ENCODE measurements at regions not wholly inside any gene's neighbourhood (a gene's known extent, or its start where the extent isn't known, plus 50 kb on each side); places are given as distances from the start of the nearest gene placed in this dataset.

DNA sequence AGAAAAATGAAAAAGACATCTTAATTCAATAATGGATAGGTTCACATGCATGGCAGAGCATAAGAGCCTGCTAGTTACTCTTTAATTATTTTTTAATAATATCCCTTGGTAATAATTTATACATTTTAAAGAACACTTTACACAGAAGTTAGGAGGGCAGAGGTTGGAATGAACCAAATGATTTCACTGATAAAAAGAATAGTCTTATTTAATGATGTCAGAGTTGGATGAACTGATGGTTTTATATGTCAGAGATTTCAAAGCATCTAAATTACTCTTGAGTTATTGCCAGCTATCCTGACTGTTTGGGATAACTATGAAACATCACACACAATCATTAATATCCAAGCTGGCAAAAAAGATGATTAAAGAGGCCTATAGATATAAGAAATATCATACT is 244.8 kb downstream of the CSNK1G3 start:
- Histone ChIP-seq H3K4me3 (ENCODE audit: low read depth, low read length) (no peak overlapping the region), H3K36me3 (ENCODE audit: control insufficient read depth in 2 of 2, insufficient read depth in 1 of 2, low read length in 2 of 2) (no peaks in the 10 kb centered on the region), H3K27ac (ENCODE audit: extremely low read depth, low read depth, low read length) (no peak overlapping the region), H3K4me1 (ENCODE audit: control insufficient read depth, insufficient read depth, low read length) (no peaks in the 10 kb centered on the region; the same call in 1 of the 2 replicates), H3K9me3 (ENCODE audit: control insufficient read depth, insufficient read depth, low read depth, low read length) (no peaks in the 10 kb centered on the region)
- ChIA-PET CTCF (interaction anchor here (0.5 to 0.7 kb wide), 2 partner anchors 9 to 1060 kb away, joined by 3 read pairs; no protein-coding TSS in a partner anchor), POLR2A (no interaction called here)
- TF ChIP-seq GFI1B (tag by site-specific recombination; IDR thresholded peaks at IDR 0.05): no peak
- TF ChIP-seq ZNF843 (tag by site-specific recombination; IDR thresholded peaks at IDR 0.05): no peak
- TF ChIP-seq OVOL3 (tag by site-specific recombination; IDR thresholded peaks at IDR 0.05): no peak
- TF ChIP-seq ZNF169 (tag by site-specific recombination; IDR thresholded peaks at IDR 0.05): no peak
- TF ChIP-seq ZNF132 (tag by site-specific recombination; IDR thresholded peaks at IDR 0.05; ENCODE audit: borderline replicate concordance): no peak
- no peak for TF ChIP-seq ZNF324 (tag by site-specific recombination; IDR thresholded peaks at IDR 0.05)
- TF ChIP-seq ZNF266 (tag by site-specific recombination; IDR thresholded peaks at IDR 0.05; ENCODE audit: low read depth): no peak
- TF ChIP-seq, protein P1, sequence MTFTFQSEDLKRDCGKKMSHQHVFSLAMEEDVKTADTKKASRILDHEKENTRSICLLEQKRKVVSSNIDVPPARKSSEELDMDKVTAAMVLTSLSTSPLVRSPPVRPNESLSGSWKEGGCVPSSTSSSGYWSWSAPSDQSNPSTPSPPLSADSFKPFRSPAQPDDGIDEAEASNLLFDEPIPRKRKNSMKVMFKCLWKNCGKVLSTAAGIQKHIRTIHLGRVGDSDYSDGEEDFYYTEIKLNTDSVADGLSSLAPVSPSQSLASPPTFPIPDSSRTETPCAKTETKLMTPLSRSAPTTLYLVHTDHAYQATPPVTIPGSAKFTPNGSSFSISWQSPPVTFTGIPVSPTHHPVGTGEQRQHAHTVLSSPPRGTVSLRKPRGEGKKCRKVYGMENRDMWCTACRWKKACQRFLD (tag by site-specific recombination; IDR thresholded peaks at IDR 0.05): no peak
- TF ChIP-seq, protein P2, sequence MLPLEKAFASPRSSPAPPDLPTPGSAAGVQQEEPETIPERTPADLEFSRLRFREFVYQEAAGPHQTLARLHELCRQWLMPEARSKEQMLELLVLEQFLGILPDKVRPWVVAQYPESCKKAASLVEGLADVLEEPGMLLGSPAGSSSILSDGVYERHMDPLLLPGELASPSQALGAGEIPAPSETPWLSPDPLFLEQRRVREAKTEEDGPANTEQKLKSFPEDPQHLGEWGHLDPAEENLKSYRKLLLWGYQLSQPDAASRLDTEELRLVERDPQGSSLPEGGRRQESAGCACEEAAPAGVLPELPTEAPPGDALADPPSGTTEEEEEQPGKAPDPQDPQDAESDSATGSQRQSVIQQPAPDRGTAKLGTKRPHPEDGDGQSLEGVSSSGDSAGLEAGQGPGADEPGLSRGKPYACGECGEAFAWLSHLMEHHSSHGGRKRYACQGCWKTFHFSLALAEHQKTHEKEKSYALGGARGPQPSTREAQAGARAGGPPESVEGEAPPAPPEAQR (tag by site-specific recombination; IDR thresholded peaks at IDR 0.05): no peak
- TF ChIP-seq, protein P3, sequence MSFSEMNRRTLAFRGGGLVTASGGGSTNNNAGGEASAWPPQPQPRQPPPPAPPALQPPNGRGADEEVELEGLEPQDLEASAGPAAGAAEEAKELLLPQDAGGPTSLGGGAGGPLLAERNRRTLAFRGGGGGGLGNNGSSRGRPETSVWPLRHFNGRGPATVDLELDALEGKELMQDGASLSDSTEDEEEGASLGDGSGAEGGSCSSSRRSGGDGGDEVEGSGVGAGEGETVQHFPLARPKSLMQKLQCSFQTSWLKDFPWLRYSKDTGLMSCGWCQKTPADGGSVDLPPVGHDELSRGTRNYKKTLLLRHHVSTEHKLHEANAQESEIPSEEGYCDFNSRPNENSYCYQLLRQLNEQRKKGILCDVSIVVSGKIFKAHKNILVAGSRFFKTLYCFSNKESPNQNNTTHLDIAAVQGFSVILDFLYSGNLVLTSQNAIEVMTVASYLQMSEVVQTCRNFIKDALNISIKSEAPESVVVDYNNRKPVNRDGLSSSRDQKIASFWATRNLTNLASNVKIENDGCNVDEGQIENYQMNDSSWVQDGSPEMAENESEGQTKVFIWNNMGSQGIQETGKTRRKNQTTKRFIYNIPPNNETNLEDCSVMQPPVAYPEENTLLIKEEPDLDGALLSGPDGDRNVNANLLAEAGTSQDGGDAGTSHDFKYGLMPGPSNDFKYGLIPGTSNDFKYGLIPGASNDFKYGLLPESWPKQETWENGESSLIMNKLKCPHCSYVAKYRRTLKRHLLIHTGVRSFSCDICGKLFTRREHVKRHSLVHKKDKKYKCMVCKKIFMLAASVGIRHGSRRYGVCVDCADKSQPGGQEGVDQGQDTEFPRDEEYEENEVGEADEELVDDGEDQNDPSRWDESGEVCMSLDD (tag by site-specific recombination; IDR thresholded peaks at IDR 0.05): no peak
- no peak for TF ChIP-seq ZNF335 (tag by site-specific recombination; conservative IDR thresholded peaks at IDR 0.05)
- TF ChIP-seq, protein P4, sequence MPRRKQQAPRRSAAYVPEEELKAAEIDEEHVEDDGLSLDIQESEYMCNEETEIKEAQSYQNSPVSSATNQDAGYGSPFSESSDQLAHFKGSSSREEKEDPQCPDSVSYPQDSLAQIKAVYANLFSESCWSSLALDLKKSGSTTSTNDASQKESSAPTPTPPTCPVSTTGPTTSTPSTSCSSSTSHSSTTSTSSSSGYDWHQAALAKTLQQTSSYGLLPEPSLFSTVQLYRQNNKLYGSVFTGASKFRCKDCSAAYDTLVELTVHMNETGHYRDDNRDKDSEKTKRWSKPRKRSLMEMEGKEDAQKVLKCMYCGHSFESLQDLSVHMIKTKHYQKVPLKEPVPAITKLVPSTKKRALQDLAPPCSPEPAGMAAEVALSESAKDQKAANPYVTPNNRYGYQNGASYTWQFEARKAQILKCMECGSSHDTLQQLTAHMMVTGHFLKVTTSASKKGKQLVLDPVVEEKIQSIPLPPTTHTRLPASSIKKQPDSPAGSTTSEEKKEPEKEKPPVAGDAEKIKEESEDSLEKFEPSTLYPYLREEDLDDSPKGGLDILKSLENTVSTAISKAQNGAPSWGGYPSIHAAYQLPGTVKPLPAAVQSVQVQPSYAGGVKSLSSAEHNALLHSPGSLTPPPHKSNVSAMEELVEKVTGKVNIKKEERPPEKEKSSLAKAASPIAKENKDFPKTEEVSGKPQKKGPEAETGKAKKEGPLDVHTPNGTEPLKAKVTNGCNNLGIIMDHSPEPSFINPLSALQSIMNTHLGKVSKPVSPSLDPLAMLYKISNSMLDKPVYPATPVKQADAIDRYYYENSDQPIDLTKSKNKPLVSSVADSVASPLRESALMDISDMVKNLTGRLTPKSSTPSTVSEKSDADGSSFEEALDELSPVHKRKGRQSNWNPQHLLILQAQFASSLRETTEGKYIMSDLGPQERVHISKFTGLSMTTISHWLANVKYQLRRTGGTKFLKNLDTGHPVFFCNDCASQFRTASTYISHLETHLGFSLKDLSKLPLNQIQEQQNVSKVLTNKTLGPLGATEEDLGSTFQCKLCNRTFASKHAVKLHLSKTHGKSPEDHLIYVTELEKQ (tag by site-specific recombination; IDR thresholded peaks at IDR 0.05; ENCODE audit: borderline replicate concordance): no peak
- TF ChIP-seq ZNF621 (tag by site-specific recombination; IDR thresholded peaks at IDR 0.05): no peak
- no peak for TF ChIP-seq ZNF530 (tag by site-specific recombination; IDR thresholded peaks at IDR 0.05; ENCODE audit: low read depth)
- no peak for TF ChIP-seq OSR2 (tag by site-specific recombination; IDR thresholded peaks at IDR 0.05)
- TF ChIP-seq ZNF768 (tag by site-specific recombination; IDR thresholded peaks at IDR 0.05): no peak
- TF ChIP-seq, protein P5, sequence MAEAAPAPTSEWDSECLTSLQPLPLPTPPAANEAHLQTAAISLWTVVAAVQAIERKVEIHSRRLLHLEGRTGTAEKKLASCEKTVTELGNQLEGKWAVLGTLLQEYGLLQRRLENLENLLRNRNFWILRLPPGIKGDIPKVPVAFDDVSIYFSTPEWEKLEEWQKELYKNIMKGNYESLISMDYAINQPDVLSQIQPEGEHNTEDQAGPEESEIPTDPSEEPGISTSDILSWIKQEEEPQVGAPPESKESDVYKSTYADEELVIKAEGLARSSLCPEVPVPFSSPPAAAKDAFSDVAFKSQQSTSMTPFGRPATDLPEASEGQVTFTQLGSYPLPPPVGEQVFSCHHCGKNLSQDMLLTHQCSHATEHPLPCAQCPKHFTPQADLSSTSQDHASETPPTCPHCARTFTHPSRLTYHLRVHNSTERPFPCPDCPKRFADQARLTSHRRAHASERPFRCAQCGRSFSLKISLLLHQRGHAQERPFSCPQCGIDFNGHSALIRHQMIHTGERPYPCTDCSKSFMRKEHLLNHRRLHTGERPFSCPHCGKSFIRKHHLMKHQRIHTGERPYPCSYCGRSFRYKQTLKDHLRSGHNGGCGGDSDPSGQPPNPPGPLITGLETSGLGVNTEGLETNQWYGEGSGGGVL (tag by site-specific recombination; IDR thresholded peaks at IDR 0.05): no peak
- TF ChIP-seq, protein P6, sequence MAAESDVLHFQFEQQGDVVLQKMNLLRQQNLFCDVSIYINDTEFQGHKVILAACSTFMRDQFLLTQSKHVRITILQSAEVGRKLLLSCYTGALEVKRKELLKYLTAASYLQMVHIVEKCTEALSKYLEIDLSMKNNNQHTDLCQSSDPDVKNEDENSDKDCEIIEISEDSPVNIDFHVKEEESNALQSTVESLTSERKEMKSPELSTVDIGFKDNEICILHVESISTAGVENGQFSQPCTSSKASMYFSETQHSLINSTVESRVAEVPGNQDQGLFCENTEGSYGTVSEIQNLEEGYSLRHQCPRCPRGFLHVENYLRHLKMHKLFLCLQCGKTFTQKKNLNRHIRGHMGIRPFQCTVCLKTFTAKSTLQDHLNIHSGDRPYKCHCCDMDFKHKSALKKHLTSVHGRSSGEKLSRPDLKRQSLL (tag by site-specific recombination; IDR thresholded peaks at IDR 0.05): no peak
- no peak for TF ChIP-seq ZNF248 (tag by site-specific recombination; IDR thresholded peaks at IDR 0.05)
- TF ChIP-seq ZNF624 (tag by site-specific recombination; IDR thresholded peaks at IDR 0.05): no peak

Data from HEK293 (cell line).